Testis (tissue), 2 donors: ENCODE measurements at regions not wholly inside any gene's neighbourhood (a gene's known extent, or its start where the extent isn't known, plus 50 kb on each side); places are given as distances from the start of the nearest gene placed in this dataset.

Experiments
- CTCF ChIP-seq, 3 experiments: fragments of 450-650 bp in 2 of 3; fragments of 200-600 bp in 1 of 3; sonication (generic) in 1 of 3; IDR thresholded peaks; one replicate each; pipeline ENCODE4 v1.5.1; 2016 to 2019; ENCODE audit warnings: antibody characterized with exemption in 3 of 3, mild to moderate bottlenecking in 2 of 3, moderate library complexity in 1 of 3
- POLR2A ChIP-seq: fragments of 450-650 bp; IDR thresholded peaks from one replicate; pipeline ENCODE4 v1.6.1; 2017; ENCODE audit warnings: antibody characterized with exemption, mild to moderate bottlenecking, moderate library complexity

- TF ChIP-seq CTCF (IDR thresholded peaks at IDR 0.05) (no peak), POLR2A (no peak)
Measured at GRCh38 chr6:148612043-148612442, 134.8 kb upstream of the UST start.
